ENCODE measurements at regions not wholly inside any gene's neighbourhood (a gene's known extent, or its start where the extent isn't known, plus 50 kb on each side); places are given as distances from the start of the nearest gene placed in this dataset.
"Not testable (repeated sequence)": the region's sequence is repeated elsewhere in the genome, so short reads cannot be mapped to it uniquely, and the experiment has no call there.

GRCh38 chr16:29138698-29139097 lies 153.8 kb downstream of the LAT start:
- H3K4me3 Mint-ChIP-seq; intact Hi-C loops (cut with micrococcal nuclease); H3K36me3 Mint-ChIP-seq (ENCODE audit: low read depth); H3K4me1 Mint-ChIP-seq; H3K9me3 Mint-ChIP-seq; H3K27me3 Mint-ChIP-seq; DNase-seq; H3K27ac Mint-ChIP-seq: not testable (repeated sequence)

- H3K4me3 Mint-ChIP-seq; H3K27ac Mint-ChIP-seq; intact Hi-C loops (cut with micrococcal nuclease); H3K9me3 Mint-ChIP-seq; H3K4me1 Mint-ChIP-seq; H3K36me3 Mint-ChIP-seq (ENCODE audit: low read depth); DNase-seq; H3K27me3 Mint-ChIP-seq: not testable (repeated sequence)
Observed at GRCh38 chr16:29137894-29138662, 153.2 kb downstream of the LAT start.

- intact Hi-C loops (cut with micrococcal nuclease); H3K27me3 Mint-ChIP-seq; DNase-seq; H3K36me3 Mint-ChIP-seq (ENCODE audit: low read depth); H3K27ac Mint-ChIP-seq; H3K9me3 Mint-ChIP-seq; H3K4me1 Mint-ChIP-seq; H3K4me3 Mint-ChIP-seq: not testable (repeated sequence)
Observed at GRCh38 chr16:29137461-29137860, 152.6 kb downstream of the LAT start.

DNA sequence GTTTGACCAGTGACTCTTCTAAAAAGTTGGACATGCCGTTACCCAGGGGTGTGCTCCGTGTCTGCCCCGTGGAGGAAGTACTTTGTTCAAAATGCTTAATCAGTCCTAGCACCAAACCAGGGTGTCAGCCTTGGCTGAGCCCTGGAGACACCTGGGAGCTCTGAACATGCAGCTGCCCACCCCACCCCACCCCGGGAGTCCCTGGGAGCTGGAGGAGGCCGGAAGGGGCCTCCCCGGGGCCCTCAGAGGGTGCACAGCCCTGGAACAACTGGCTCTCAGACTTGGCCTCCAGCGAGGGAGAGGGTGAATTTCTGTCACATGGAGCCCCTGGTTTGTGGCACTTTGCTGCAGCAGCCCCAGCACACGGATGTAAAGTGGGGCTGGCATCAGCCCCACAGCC lies 152.1 kb downstream of the LAT start:
- H3K4me1 Mint-ChIP-seq; H3K9me3 Mint-ChIP-seq; H3K27me3 Mint-ChIP-seq; H3K27ac Mint-ChIP-seq; DNase-seq; intact Hi-C loops (cut with micrococcal nuclease); H3K4me3 Mint-ChIP-seq; H3K36me3 Mint-ChIP-seq (ENCODE audit: low read depth): not testable (repeated sequence)

DNA sequence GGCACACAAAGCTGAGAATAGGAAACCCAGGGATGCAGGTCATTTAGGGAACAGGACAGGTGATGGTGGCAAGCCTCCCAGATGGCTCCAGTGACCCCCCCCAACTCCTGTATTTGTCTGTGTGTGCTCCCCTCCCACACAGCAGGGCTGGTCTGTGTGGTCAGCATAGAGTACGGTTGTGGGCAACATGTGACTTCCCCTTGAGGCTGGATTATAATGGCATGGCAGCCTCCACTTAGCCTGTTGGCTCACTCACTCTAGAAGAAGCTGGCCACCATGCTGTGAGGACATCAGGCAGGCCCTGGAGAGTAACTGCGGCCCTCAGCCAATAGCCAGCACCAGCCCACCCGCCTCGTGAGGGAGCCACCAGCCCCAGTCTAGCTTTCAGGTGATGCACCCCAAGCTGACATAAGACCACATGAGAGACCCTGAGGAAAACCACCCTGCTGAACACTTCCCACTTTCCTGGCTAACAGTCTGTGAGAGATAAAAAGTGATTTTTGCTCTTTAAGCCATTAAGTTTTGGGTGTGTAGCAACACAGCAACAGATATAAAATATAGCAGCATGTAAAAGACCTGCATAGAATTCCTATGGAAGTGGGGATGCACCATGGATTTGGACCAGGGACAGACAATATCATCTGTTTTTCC lies 151.3 kb downstream of the LAT start:
- H3K9me3 Mint-ChIP-seq; H3K36me3 Mint-ChIP-seq (ENCODE audit: low read depth); H3K4me1 Mint-ChIP-seq; H3K27ac Mint-ChIP-seq; intact Hi-C loops (cut with micrococcal nuclease); H3K4me3 Mint-ChIP-seq; H3K27me3 Mint-ChIP-seq; DNase-seq: not testable (repeated sequence)

DNA sequence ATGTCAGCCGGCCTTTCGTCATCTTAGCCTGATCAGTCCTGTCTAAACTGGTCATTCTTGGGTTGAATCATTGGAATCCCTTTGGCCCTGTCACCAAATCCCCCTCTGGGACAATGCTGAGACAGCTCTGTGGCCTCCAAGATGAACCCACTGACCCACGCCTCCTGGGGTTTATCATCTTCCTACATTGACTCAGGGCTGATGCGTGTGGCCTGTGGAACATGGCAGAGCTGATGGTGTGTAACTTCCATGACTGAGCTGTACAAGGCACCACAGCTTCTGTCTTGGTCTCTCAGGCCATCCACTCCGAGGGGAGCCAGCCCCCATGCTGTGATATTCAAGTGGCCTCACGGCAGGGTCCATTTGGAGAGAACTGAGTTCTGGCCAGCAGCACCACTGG lies 150.2 kb downstream of the LAT start:
- H3K4me1 Mint-ChIP-seq; H3K4me3 Mint-ChIP-seq; intact Hi-C loops (cut with micrococcal nuclease); H3K27me3 Mint-ChIP-seq; DNase-seq; H3K27ac Mint-ChIP-seq; H3K9me3 Mint-ChIP-seq; H3K36me3 Mint-ChIP-seq (ENCODE audit: low read depth): not testable (repeated sequence)

DNA sequence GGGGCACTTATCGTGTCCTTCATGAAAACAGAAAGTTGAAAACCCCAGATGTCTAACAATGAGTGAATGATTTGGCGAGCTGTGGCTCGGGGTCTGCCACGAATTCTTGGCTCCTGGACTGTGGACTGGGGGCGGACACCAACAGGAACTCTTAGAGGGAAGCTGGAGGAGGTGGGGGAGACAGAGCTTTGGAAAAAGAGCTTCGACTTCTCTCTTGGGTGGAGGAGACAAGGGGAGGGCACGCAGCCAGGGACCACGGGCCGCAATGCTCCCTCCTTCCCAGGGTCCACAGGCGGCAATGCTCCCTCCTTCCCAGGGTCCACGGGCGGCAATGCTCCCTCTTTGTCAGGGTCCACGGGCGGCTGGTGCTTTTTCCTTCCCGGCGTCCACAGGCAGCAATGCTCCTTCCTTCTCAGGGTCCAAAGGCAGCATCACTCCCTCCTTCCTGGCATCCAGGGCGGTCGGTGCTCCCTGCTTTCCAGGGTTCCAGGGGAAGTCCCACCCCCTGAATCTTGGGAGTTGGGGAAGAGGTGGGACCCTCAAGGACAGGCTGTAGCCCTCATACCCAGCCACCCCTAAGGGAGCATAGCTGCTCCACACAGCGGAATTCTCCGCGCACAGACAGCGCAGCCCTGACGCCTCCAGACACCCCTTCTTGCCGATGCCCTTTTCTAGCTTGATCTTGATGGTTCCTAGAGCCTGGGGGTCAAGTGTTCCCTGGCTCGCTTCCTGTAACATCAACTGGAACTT lies 149.0 kb downstream of the LAT start:
- H3K9me3 Mint-ChIP-seq; H3K4me3 Mint-ChIP-seq; H3K36me3 Mint-ChIP-seq (ENCODE audit: low read depth); H3K27me3 Mint-ChIP-seq; DNase-seq; H3K27ac Mint-ChIP-seq; H3K4me1 Mint-ChIP-seq; intact Hi-C loops (cut with micrococcal nuclease): not testable (repeated sequence)

- DNase-seq; H3K27ac Mint-ChIP-seq; H3K4me3 Mint-ChIP-seq; intact Hi-C loops (cut with micrococcal nuclease); H3K4me1 Mint-ChIP-seq; H3K36me3 Mint-ChIP-seq (ENCODE audit: low read depth); H3K27me3 Mint-ChIP-seq; H3K9me3 Mint-ChIP-seq: not testable (repeated sequence)
Observed at GRCh38 chr16:29132869-29133268, 148.0 kb downstream of the LAT start.

- DNase-seq; H3K27me3 Mint-ChIP-seq; intact Hi-C loops (cut with micrococcal nuclease); H3K4me3 Mint-ChIP-seq; H3K36me3 Mint-ChIP-seq (ENCODE audit: low read depth); H3K9me3 Mint-ChIP-seq; H3K4me1 Mint-ChIP-seq; H3K27ac Mint-ChIP-seq: not testable (repeated sequence)
Observed at GRCh38 chr16:29132444-29132843, 147.6 kb downstream of the LAT start.

GRCh38 chr16:29130901-29131851 lies 146.3 kb downstream of the LAT start:
- intact Hi-C loops (cut with micrococcal nuclease), result not testable (repeated sequence)

DNA sequence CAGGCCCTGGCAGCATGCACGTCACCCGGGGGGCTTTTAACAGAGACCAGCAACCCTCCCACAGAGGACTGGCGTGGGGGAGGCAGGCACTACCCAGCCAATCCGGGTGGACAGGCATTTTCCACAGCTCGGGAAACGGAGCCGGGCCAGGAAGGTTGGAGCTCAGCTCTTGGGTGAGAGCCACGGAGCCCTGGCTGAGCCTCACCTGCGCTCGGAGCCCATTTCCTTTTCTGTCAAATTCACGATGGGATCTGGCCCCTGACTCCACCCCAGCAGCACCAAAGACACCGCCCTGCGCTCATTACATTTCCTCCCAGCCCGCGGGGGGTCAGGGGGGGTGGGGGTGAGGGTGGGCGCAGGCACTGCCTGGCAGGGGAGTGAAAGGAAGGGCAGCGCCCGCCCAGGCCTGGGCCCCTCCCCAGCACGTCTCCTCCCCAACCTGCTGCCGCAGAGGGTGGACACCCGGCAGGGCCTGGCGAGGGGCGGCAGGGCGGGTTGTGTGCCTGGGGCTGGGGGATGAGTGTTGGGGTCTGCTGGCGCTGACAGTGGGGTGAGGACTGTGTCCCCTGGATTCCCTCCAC lies 145.4 kb downstream of the LAT start:
- H3K4me1 Mint-ChIP-seq; intact Hi-C loops (cut with micrococcal nuclease); H3K27ac Mint-ChIP-seq; H3K9me3 Mint-ChIP-seq; DNase-seq; H3K36me3 Mint-ChIP-seq (ENCODE audit: low read depth); H3K4me3 Mint-ChIP-seq; H3K27me3 Mint-ChIP-seq: not testable (repeated sequence)

More at GRCh38 chr16:29130901-29131851, 146.3 kb downstream of the LAT start:
- not testable (repeated sequence) for DNase-seq; H3K36me3 Mint-ChIP-seq (ENCODE audit: low read depth); H3K4me3 Mint-ChIP-seq; H3K27ac Mint-ChIP-seq; H3K4me1 Mint-ChIP-seq; H3K9me3 Mint-ChIP-seq; H3K27me3 Mint-ChIP-seq

DNA sequence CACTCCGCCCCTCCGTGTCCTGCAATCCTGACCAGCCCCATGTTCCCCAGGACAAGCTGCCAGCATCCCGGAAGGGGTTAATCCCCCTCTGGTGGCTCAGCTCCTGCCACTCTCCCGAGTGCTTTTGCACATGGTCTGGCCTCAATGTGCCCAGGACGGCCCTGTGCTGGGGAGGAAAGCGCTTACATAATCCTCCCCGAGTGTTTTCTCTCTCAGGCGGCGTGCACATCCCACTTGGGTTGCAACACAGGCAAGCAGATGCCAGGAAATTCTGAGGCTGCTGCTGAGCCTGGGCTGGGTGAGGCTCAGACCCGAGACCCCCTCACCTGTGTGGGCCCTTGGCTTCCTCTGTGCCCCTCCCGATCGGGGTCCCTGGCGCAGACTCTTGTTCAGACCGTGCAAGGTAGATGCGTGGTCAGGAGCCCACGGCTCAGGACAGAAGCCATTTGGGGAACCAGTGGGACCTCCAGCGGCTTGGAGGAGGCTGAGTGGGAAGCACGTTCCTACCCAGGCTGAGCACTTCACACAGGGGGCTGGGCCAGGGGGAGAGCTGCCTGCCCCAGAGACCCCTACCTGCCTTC lies 144.7 kb downstream of the LAT start:
- not testable (repeated sequence) for H3K4me3 Mint-ChIP-seq, H3K27me3 Mint-ChIP-seq

More for the DNA sequence above, 144.7 kb downstream of the LAT start:
- H3K36me3 Mint-ChIP-seq (ENCODE audit: low read depth); H3K27ac Mint-ChIP-seq; H3K9me3 Mint-ChIP-seq; H3K4me1 Mint-ChIP-seq; DNase-seq; intact Hi-C loops (cut with micrococcal nuclease): not testable (repeated sequence)

Data from activated CD4-positive, alpha-beta T cell treated with anti-CD3 and anti-CD28 coated beads, Interleukin-2, amount 10 ng/mL, durations not matched to agents 24 days and 14 days (primary cell).